ENCODE measurements at regions not wholly inside any gene's neighbourhood (a gene's known extent, or its start where the extent isn't known, plus 50 kb on each side); places are given as distances from the start of the nearest gene placed in this dataset.

GRCh38 chr12:31230004-31230403 lies 95.9 kb downstream of the SINHCAF start:
- TF ChIP-seq EZH2 (IDR thresholded peaks at IDR 0.05; ENCODE audit: borderline replicate concordance, low read depth, low read length, poor library complexity, severe bottlenecking), result no peak
- no peak for TF ChIP-seq CTCF (conservative IDR thresholded peaks at IDR 0.05; ENCODE audit: low read depth, low read length)
